HG03521 (cell line): ENCODE measurements at regions not wholly inside any gene's neighbourhood (a gene's known extent, or its start where the extent isn't known, plus 50 kb on each side); places are given as distances from the start of the nearest gene placed in this dataset.
A peak's percentile ranks its signal among the peaks of the same experiment; 100 is the strongest.

Source experiments
- ATAC-seq: cut with Tn5 transposase; IDR thresholded peaks from one replicate; pipeline ENCODE4 v1.9.1; 2021; ENCODE audit warnings: mild to moderate bottlenecking, moderate library complexity; ENCODE audit not compliant: unreplicated experiment

GRCh38 chrX:38886112-38886511 is 84.9 kb downstream of the MID1IP1 start:
- ATAC-seq = no peak

GRCh38 chrX:38887222-38887621 is 86.0 kb downstream of the MID1IP1 start:
- no peak for ATAC-seq

- ATAC-seq = no peak
Measured at GRCh38 chrX:38890326-38890725, 89.1 kb downstream of the MID1IP1 start.

GRCh38 chrX:38890963-38891362 is 89.7 kb downstream of the MID1IP1 start:
- ATAC-seq = no peak

GRCh38 chrX:38891641-38892413 is 90.6 kb downstream of the MID1IP1 start:
- peak; percentile 87 for ATAC-seq

- ATAC-seq = no peak
Measured at GRCh38 chrX:38893441-38893840, 92.2 kb downstream of the MID1IP1 start.

- no peak for ATAC-seq
Measured at GRCh38 chrX:38895775-38896174, 94.5 kb downstream of the MID1IP1 start.

- ATAC-seq = peak; percentile 66
Measured at GRCh38 chrX:38896724-38897298, 95.6 kb downstream of the MID1IP1 start.

- no peak for ATAC-seq
Measured at GRCh38 chrX:38898261-38898660, 97.0 kb downstream of the MID1IP1 start.

GRCh38 chrX:38899650-38900049 is 98.4 kb downstream of the MID1IP1 start:
- no peak for ATAC-seq

- ATAC-seq = no peak
Measured at GRCh38 chrX:38900719-38901118, 99.5 kb downstream of the MID1IP1 start.

GRCh38 chrX:38902972-38903492 is 101.8 kb downstream of the MID1IP1 start:
- no peak for ATAC-seq

GRCh38 chrX:38916801-38917200 is 115.5 kb downstream of the MID1IP1 start:
- no peak for ATAC-seq

GRCh38 chrX:38917954-38918353 is 116.7 kb downstream of the MID1IP1 start:
- ATAC-seq = no peak

GRCh38 chrX:38919202-38919601 is 117.9 kb downstream of the MID1IP1 start:
- ATAC-seq = no peak

GRCh38 chrX:38919853-38920528 is 118.7 kb downstream of the MID1IP1 start:
- ATAC-seq = no peak

- ATAC-seq = no peak
Measured at GRCh38 chrX:38923451-38923969, 122.3 kb downstream of the MID1IP1 start.

GRCh38 chrX:38927592-38927991 is 126.3 kb downstream of the MID1IP1 start:
- no peak for ATAC-seq

- ATAC-seq = no peak
Measured at GRCh38 chrX:38929966-38930421, 128.7 kb downstream of the MID1IP1 start.

GRCh38 chrX:38930474-38930873 is 129.2 kb downstream of the MID1IP1 start:
- ATAC-seq = no peak

GRCh38 chrX:38935561-38935960 is 134.3 kb downstream of the MID1IP1 start:
- no peak for ATAC-seq
